ENCODE measurements at regions not wholly inside any gene's neighbourhood (a gene's known extent, or its start where the extent isn't known, plus 50 kb on each side); places are given as distances from the start of the nearest gene placed in this dataset.

DNA sequence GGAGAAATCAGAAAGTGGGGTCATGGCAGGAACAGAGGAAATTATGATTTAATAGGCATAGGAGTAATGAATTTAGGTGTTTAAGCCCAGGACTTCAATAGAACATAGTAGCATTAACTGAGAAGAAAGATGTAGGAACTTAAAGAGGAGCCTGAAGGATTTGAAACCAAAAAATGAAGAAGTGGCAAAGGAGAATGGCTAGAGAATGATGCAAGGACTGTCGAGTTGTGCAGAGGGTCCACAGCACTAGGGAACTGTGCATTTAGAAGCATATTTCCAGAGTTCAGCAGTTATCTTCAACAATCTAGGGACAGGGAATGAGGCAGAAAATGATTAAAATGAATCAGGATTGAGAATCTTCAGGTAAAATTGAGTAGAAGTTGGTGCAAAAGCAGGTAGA is 328.1 kb upstream of the LYPLAL1 start:
- H3K36me3 ChIP-seq (ENCODE audit: control insufficient read depth in 2 of 2, insufficient read depth in 2 of 2, low read length in 2 of 2): no peaks in the 10 kb centered on the region
- no peaks in the 10 kb centered on the region for H3K27me3 ChIP-seq (ENCODE audit: control insufficient read depth in 1 of 2, insufficient read depth in 2 of 2, low read length in 2 of 2)
- no peak overlapping the region for H3K4me3 ChIP-seq (ENCODE audit: low read length in 2 of 2)
- no peak overlapping the region for H3K27ac ChIP-seq (ENCODE audit: low read length)
- H3K4me1 ChIP-seq (ENCODE audit: control insufficient read depth, insufficient read depth, low read length): no peaks in the 10 kb centered on the region
- H3K9ac ChIP-seq (ENCODE audit: low read length in 2 of 2): no peak overlapping the region
- H3K9me3 ChIP-seq (ENCODE audit: control insufficient read depth in 2 of 2, low read length in 2 of 2): no peaks in the 10 kb centered on the region

DNA sequence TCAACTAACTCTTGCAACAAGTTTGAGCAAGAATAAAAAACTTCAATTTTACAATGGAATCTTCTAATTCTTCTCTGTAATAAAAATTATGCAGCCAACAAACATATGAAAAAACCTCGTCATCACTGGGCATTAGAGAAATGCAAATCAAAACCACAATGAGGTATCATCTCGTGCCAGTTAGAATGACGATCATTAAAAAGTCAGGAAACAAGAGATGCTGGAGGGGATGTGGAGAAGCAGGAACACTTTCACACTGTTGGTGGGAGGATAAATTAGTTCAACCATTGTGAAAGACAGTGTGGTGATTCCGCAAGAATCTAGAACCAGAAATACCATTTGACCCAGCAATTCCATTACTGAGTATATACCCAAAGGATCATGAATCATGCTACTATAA is 327.5 kb upstream of the LYPLAL1 start:
- no peak overlapping the region for H3K4me3 ChIP-seq (ENCODE audit: low read length in 2 of 2)
- H3K9me3 ChIP-seq (ENCODE audit: control insufficient read depth in 2 of 2, low read length in 2 of 2): no peaks in the 10 kb centered on the region
- H3K27ac ChIP-seq (ENCODE audit: low read length): no peak overlapping the region
- no peaks in the 10 kb centered on the region for H3K27me3 ChIP-seq (ENCODE audit: control insufficient read depth in 1 of 2, insufficient read depth in 2 of 2, low read length in 2 of 2)
- no peaks in the 10 kb centered on the region for H3K36me3 ChIP-seq (ENCODE audit: control insufficient read depth in 2 of 2, insufficient read depth in 2 of 2, low read length in 2 of 2)
- H3K4me1 ChIP-seq (ENCODE audit: control insufficient read depth, insufficient read depth, low read length): no peaks in the 10 kb centered on the region
- H3K9ac ChIP-seq (ENCODE audit: low read length in 2 of 2): no peak overlapping the region

DNA sequence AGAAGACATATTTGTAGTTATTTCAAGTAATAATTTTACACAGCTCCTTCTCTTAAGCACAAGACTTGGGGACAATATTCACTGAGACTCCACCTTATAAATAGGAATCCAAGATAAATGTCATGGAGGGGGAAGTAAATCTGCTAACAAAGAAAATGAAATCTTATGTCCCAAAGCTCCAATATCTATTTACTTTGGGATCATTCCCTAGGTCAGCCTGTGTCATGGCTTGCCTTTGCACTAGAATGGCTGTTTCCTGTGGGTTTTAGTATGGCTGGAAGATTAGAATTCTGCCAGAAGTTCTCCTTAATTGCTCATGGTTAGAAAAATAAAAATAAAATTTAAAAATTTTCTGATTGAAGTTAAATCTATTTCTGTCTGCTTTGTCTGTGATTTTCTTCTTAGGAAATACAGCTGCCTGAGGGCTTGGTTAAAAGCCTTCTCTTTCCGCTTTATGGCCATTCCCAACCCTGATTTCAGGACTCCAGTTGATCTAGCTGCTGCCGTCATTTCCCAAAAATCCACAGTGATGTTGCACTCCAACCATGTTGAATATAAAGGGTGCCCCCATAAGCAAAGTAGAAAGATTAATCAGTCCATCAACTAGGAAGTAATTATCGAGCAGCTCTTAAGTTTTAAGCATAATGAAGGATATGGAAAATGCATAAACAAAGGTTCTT is 326.4 kb upstream of the LYPLAL1 start:
- Histone ChIP-seq H3K4me1 (ENCODE audit: control insufficient read depth, insufficient read depth, low read length) (no peaks in the 10 kb centered on the region), H3K9me3 (ENCODE audit: control insufficient read depth in 2 of 2, low read length in 2 of 2) (no peaks in the 10 kb centered on the region), H3K27ac (ENCODE audit: low read length) (no peak overlapping the region), H3K27me3 (ENCODE audit: control insufficient read depth in 1 of 2, insufficient read depth in 2 of 2, low read length in 2 of 2) (no peaks in the 10 kb centered on the region), H3K4me3 (ENCODE audit: low read length in 2 of 2) (no peak overlapping the region), H3K9ac (ENCODE audit: low read length in 2 of 2) (no peak overlapping the region), H3K36me3 (ENCODE audit: control insufficient read depth in 2 of 2, insufficient read depth in 2 of 2, low read length in 2 of 2) (no peaks in the 10 kb centered on the region)

DNA sequence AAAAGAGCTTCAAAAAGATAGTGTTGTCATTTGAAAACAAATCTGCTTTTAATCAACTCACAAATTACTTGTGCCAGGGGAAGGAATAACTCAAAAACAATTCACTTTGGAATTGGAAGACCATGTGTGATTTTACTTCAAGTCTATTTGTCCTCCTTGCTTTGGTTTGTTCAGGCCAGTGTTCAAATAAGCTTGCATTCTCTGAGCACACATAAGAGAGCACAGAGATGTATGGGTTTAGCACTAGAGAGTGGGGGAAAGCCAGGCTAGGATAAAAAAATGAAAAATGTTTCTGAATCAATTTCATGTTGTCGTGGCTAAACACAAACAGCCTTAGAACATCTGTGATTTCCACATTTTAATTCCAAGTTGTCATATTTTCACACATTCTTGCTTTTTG is 325.7 kb upstream of the LYPLAL1 start:
- no peaks in the 10 kb centered on the region for H3K4me1 ChIP-seq (ENCODE audit: control insufficient read depth, insufficient read depth, low read length)
- no peak overlapping the region for H3K27ac ChIP-seq (ENCODE audit: low read length)
- no peaks in the 10 kb centered on the region for H3K9me3 ChIP-seq (ENCODE audit: control insufficient read depth in 2 of 2, low read length in 2 of 2)
- H3K4me3 ChIP-seq (ENCODE audit: low read length in 2 of 2): no peak overlapping the region
- no peaks in the 10 kb centered on the region for H3K27me3 ChIP-seq (ENCODE audit: control insufficient read depth in 1 of 2, insufficient read depth in 2 of 2, low read length in 2 of 2)
- H3K36me3 ChIP-seq (ENCODE audit: control insufficient read depth in 2 of 2, insufficient read depth in 2 of 2, low read length in 2 of 2): no peaks in the 10 kb centered on the region
- H3K9ac ChIP-seq (ENCODE audit: low read length in 2 of 2): no peak overlapping the region

DNA sequence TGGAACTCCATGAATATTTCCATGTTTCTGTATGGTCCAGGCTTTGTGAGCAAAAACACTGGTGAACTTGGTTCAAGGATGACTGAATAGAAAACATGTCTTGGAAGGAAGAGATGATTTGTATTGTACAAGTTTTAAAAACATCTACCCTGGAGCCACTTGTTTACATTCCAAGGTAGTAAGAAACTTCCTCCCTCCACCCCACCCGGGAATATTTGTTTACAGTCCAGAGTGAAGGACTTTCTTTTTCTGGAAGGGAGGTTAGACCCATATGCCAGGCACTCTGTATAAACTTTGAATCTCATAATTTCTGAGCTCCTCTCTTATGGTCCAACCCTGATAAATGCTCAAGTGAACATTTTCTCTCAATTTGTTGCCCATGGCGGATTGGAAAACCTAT is 323.3 kb upstream of the LYPLAL1 start:
- Histone ChIP-seq H3K9ac (ENCODE audit: low read length in 2 of 2) (no peak overlapping the region), H3K9me3 (ENCODE audit: control insufficient read depth in 2 of 2, low read length in 2 of 2) (no peaks in the 10 kb centered on the region), H3K27ac (ENCODE audit: low read length) (no peak overlapping the region), H3K4me3 (ENCODE audit: low read length in 2 of 2) (no peak overlapping the region), H3K36me3 (ENCODE audit: control insufficient read depth in 2 of 2, insufficient read depth in 2 of 2, low read length in 2 of 2) (no peaks in the 10 kb centered on the region), H3K4me1 (ENCODE audit: control insufficient read depth, insufficient read depth, low read length) (no peaks in the 10 kb centered on the region), H3K27me3 (ENCODE audit: control insufficient read depth in 1 of 2, insufficient read depth in 2 of 2, low read length in 2 of 2) (no peaks in the 10 kb centered on the region)

DNA sequence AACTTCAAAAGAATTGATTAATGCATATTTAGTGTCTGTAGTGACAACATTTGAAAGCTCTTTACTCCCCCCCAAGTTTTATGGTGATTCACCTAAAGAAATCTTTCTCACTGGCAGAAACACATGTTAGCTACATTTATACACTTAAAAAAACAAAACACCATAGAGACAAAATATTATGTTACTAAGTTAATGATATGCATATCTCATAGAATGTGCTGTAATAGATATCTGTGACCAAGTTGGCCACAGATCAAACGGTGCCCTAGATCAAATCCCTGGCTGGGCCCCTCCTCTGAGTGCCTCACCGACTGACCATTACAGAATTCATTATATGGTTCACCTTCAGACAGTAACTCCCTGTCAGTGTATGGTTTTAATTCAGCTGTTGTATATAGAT is 322.1 kb upstream of the LYPLAL1 start:
- Histone ChIP-seq H3K27me3 (ENCODE audit: control insufficient read depth in 1 of 2, insufficient read depth in 2 of 2, low read length in 2 of 2) (no peaks in the 10 kb centered on the region), H3K36me3 (ENCODE audit: control insufficient read depth in 2 of 2, insufficient read depth in 2 of 2, low read length in 2 of 2) (no peaks in the 10 kb centered on the region), H3K27ac (ENCODE audit: low read length) (no peak overlapping the region), H3K9me3 (ENCODE audit: control insufficient read depth in 2 of 2, low read length in 2 of 2) (no peaks in the 10 kb centered on the region), H3K4me1 (ENCODE audit: control insufficient read depth, insufficient read depth, low read length) (no peaks in the 10 kb centered on the region), H3K4me3 (ENCODE audit: low read length in 2 of 2) (no peak overlapping the region), H3K9ac (ENCODE audit: low read length in 2 of 2) (no peak overlapping the region)

DNA sequence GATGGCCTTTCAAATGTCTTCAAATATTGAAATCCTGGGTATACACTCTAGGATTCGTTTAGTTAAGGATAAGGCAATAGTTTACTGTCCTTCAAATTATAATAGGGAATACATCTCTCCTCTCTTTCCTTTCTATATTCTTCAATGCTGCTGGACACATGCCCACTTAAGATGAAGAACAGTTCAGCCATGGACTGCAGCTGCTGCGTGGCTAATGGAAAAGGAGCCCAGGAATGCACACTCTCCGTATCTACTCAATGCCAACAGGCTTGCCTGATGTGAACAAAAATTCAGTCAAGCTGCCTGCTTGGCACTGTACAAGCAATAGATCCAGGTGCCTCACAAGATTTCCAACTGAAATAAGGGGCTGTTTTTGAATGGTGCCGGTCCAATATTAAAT is 321.2 kb upstream of the LYPLAL1 start:
- Histone ChIP-seq H3K4me1 (ENCODE audit: control insufficient read depth, insufficient read depth, low read length) (no peaks in the 10 kb centered on the region), H3K9me3 (ENCODE audit: control insufficient read depth in 2 of 2, low read length in 2 of 2) (no peaks in the 10 kb centered on the region), H3K27ac (ENCODE audit: low read length) (no peak overlapping the region), H3K4me3 (ENCODE audit: low read length in 2 of 2) (no peak overlapping the region), H3K9ac (ENCODE audit: low read length in 2 of 2) (no peak overlapping the region), H3K27me3 (ENCODE audit: control insufficient read depth in 1 of 2, insufficient read depth in 2 of 2, low read length in 2 of 2) (no peaks in the 10 kb centered on the region), H3K36me3 (ENCODE audit: control insufficient read depth in 2 of 2, insufficient read depth in 2 of 2, low read length in 2 of 2) (no peaks in the 10 kb centered on the region)

DNA sequence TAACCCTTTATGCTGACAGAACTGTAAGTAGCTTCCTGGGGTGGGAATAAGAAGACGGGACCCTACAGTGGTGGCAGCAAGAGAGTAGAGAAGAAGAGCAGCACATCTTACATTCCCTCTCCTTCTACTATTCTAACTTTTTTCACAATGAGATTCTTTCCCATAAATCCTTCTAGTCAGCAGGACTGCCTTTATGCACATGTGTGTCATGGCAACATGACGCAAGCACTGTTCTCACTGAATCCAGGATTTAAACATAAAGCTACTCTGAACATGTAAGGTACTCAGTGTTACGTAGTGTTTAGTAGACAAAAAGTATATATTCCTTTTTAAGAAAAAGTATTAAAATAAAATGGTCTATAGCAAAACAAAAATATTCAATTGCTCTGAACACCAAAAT is 309.7 kb upstream of the LYPLAL1 start:
- Histone ChIP-seq H3K36me3 (ENCODE audit: control insufficient read depth in 2 of 2, insufficient read depth in 2 of 2, low read length in 2 of 2) (no peaks in the 10 kb centered on the region), H3K27me3 (ENCODE audit: control insufficient read depth in 1 of 2, insufficient read depth in 2 of 2, low read length in 2 of 2) (no peaks in the 10 kb centered on the region), H3K4me3 (ENCODE audit: low read length in 2 of 2) (no peak overlapping the region), H3K27ac (ENCODE audit: low read length) (no peak overlapping the region), H3K9me3 (ENCODE audit: control insufficient read depth in 2 of 2, low read length in 2 of 2) (no peaks in the 10 kb centered on the region), H3K4me1 (ENCODE audit: control insufficient read depth, insufficient read depth, low read length) (no peaks in the 10 kb centered on the region), H3K9ac (ENCODE audit: low read length in 2 of 2) (no peak overlapping the region)

DNA sequence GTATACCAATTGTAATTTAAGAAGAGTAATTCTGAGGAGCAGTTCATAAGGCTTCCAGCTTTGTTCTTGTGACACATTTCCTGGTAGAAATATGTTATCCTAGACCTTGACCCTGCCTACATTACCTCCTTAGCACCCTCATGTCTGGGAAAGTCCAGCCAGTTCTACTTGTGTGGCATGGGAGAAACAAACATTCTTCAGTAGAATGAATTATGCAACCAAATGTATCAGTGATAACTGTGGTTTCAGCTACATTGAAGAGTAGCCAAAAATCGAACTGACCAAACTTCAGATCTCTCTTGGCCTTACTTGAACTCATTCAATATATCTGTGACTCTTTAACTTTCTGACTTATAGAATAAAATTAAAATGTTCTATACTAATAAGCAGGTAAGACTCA is 308.1 kb upstream of the LYPLAL1 start:
- Histone ChIP-seq H3K9ac (ENCODE audit: low read length in 2 of 2) (no peak overlapping the region), H3K36me3 (ENCODE audit: control insufficient read depth in 2 of 2, insufficient read depth in 2 of 2, low read length in 2 of 2) (no peaks in the 10 kb centered on the region), H3K4me3 (ENCODE audit: low read length in 2 of 2) (no peak overlapping the region), H3K27ac (ENCODE audit: low read length) (no peak overlapping the region), H3K4me1 (ENCODE audit: control insufficient read depth, insufficient read depth, low read length) (no peaks in the 10 kb centered on the region), H3K9me3 (ENCODE audit: control insufficient read depth in 2 of 2, low read length in 2 of 2) (no peaks in the 10 kb centered on the region), H3K27me3 (ENCODE audit: control insufficient read depth in 1 of 2, insufficient read depth in 2 of 2, low read length in 2 of 2) (no peaks in the 10 kb centered on the region)

DNA sequence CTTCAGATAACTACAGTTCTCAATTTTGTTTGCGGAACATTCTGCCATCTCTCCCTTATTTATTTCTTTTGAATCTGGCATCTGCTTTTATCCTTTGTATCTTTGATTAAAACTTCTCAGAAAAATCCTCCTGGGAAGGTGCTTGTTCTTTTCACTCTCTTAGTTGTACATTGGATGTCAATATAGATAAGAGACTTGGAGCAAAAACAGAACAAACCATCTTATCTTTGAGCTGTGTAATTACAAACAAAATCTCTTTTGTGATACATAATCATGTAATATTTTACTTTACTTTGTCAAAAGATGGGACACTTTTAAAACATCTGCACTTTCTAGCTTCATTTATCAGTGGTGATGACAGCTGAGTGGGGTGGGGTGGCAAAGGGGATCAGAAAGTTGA is 307.2 kb upstream of the LYPLAL1 start:
- H3K9me3 ChIP-seq (ENCODE audit: control insufficient read depth in 2 of 2, low read length in 2 of 2): no peaks in the 10 kb centered on the region
- H3K4me3 ChIP-seq (ENCODE audit: low read length in 2 of 2): no peak overlapping the region
- no peak overlapping the region for H3K27ac ChIP-seq (ENCODE audit: low read length)
- H3K9ac ChIP-seq (ENCODE audit: low read length in 2 of 2): no peak overlapping the region
- no peaks in the 10 kb centered on the region for H3K4me1 ChIP-seq (ENCODE audit: control insufficient read depth, insufficient read depth, low read length)
- no peaks in the 10 kb centered on the region for H3K36me3 ChIP-seq (ENCODE audit: control insufficient read depth in 2 of 2, insufficient read depth in 2 of 2, low read length in 2 of 2)
- H3K27me3 ChIP-seq (ENCODE audit: control insufficient read depth in 1 of 2, insufficient read depth in 2 of 2, low read length in 2 of 2): no peaks in the 10 kb centered on the region

DNA sequence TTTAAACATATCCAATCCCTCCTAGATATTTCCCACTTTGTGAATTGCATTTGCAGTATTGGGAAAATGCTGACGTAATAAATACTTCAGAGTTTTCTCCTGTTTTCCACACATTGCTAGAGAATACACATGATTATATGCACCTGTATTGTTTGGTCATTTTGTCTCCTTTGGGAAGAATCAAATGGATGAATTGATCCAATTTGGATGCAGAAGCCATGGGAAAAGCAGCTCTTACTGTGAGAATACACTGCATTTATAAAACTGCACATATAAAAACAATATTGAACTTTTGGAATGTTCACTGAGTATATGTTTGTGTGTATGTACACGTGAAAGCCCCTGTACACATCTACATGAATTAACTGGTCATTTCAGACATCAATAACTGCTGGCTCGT is 306.6 kb upstream of the LYPLAL1 start:
- H3K9ac ChIP-seq (ENCODE audit: low read length in 2 of 2): no peak overlapping the region
- no peak overlapping the region for H3K27ac ChIP-seq (ENCODE audit: low read length)
- no peaks in the 10 kb centered on the region for H3K4me1 ChIP-seq (ENCODE audit: control insufficient read depth, insufficient read depth, low read length)
- H3K4me3 ChIP-seq (ENCODE audit: low read length in 2 of 2): no peak overlapping the region
- no peaks in the 10 kb centered on the region for H3K36me3 ChIP-seq (ENCODE audit: control insufficient read depth in 2 of 2, insufficient read depth in 2 of 2, low read length in 2 of 2)
- H3K27me3 ChIP-seq (ENCODE audit: control insufficient read depth in 1 of 2, insufficient read depth in 2 of 2, low read length in 2 of 2): no peaks in the 10 kb centered on the region
- no peaks in the 10 kb centered on the region for H3K9me3 ChIP-seq (ENCODE audit: control insufficient read depth in 2 of 2, low read length in 2 of 2)

Data from stomach smooth muscle (tissue), 2 donors.